ENCODE measurements at regions not wholly inside any gene's neighbourhood (a gene's known extent, or its start where the extent isn't known, plus 50 kb on each side); places are given as distances from the start of the nearest gene placed in this dataset.

DNA sequence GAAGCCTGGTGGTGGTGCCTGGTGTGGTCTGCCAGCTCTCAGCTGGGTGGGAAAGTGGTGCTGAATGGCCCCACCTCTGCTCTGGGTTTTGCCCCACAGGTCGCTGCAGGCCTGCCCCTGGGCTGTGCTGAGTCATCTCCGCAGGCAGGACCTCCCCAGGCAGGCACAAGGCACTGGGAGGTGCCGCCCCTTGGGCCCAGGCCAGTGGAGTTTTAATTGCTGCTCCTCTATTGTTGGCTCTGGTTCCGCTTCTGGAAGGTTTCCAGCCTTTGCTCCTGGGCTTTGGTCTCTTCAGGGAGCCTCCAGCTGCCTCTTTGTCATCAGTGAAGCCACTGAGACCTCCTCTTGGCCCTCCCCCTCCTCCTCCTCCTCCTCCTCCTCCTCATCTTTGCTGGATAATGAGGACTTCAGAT lies 180.3 kb upstream of the GRB10 start:
- TF ChIP-seq, protein P1, sequence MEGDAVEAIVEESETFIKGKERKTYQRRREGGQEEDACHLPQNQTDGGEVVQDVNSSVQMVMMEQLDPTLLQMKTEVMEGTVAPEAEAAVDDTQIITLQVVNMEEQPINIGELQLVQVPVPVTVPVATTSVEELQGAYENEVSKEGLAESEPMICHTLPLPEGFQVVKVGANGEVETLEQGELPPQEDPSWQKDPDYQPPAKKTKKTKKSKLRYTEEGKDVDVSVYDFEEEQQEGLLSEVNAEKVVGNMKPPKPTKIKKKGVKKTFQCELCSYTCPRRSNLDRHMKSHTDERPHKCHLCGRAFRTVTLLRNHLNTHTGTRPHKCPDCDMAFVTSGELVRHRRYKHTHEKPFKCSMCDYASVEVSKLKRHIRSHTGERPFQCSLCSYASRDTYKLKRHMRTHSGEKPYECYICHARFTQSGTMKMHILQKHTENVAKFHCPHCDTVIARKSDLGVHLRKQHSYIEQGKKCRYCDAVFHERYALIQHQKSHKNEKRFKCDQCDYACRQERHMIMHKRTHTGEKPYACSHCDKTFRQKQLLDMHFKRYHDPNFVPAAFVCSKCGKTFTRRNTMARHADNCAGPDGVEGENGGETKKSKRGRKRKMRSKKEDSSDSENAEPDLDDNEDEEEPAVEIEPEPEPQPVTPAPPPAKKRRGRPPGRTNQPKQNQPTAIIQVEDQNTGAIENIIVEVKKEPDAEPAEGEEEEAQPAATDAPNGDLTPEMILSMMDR (conservative IDR thresholded peaks at IDR 0.05), result no peak

More for the DNA sequence above, 180.3 kb upstream of the GRB10 start:
- H3K14ac ChIP-seq (ENCODE audit: insufficient read depth, low read length), result no peak overlapping the region
- H2BK20ac ChIP-seq (ENCODE audit: low read depth, low read length, poor library complexity, severe bottlenecking), result no peak overlapping the region
- no peak overlapping the region for H2AK5ac ChIP-seq (ENCODE audit: insufficient read length, low read length)
- no peak overlapping the region for H3K23ac ChIP-seq (ENCODE audit: insufficient read length, low read depth, low read length)
- no peak overlapping the region for H3K4me3 Mint-ChIP-seq
- no peaks in the 10 kb centered on the region for H3K79me2 ChIP-seq (ENCODE audit: insufficient read depth, low read length)
- no peak overlapping the region for H3K9ac ChIP-seq (ENCODE audit: extremely low read depth, insufficient read length, low read length)
- WGBS (ENCODE audit: extremely low coverage, insufficient read length, low lambda C conversion rate), result no CpG with 5 or more reads among the region's 4 CpGs
- H4K5ac ChIP-seq (ENCODE audit: insufficient read length, low read depth, low read length), result no peak overlapping the region
- H3K36me3 Mint-ChIP-seq (ENCODE audit: insufficient read depth in 1 of 3, low read depth in 3 of 3), result peaks cover 24 to 37% (median 29%) of the 10 kb centered on the region in 3 experiments
- H3K27ac Mint-ChIP-seq, result no peak overlapping the region
- no peak overlapping the region for H2AFZ ChIP-seq (ENCODE audit: low read length)
- H3K4ac ChIP-seq (ENCODE audit: low read depth, low read length), result no peak overlapping the region
- no peak overlapping the region for H3K18ac ChIP-seq (ENCODE audit: insufficient read length, low read depth, low read length)
- no peak overlapping the region for H2BK120ac ChIP-seq (ENCODE audit: low read depth, low read length, poor library complexity, severe bottlenecking)
- H3K4me1 Mint-ChIP-seq, result peaks cover 11 to 13% of the 10 kb centered on the region in 2 experiments
- H3K23me2 ChIP-seq (ENCODE audit: insufficient read length, low read depth, low read length, poor library complexity, severe bottlenecking), result no peaks in the 10 kb centered on the region
- H2BK12ac ChIP-seq (ENCODE audit: insufficient read length, low read depth, low read length), result no peak overlapping the region
- no peak overlapping the region for H2BK15ac ChIP-seq (ENCODE audit: low read depth, low read length)
- peaks cover 19% of the 10 kb centered on the region; the same call in 1 of the 2 replicates for H3K27me3 ChIP-seq (ENCODE audit: insufficient read depth, low read length)
- no peaks in the 10 kb centered on the region for H3K4me1 ChIP-seq (ENCODE audit: insufficient read depth, low read length)
- H3K27ac ChIP-seq (ENCODE audit: insufficient read length, low read depth, low read length), result no peak overlapping the region
- no peak overlapping the region for H3T11ph ChIP-seq (ENCODE audit: low read length)
- no peak overlapping the region for H4K8ac ChIP-seq (replicated peaks; ENCODE audit: insufficient read length, low read depth, low read length)
- no peak overlapping the region for H3K4me2 ChIP-seq (ENCODE audit: insufficient read depth, insufficient read length, low read length)
- H3K79me1 ChIP-seq (ENCODE audit: insufficient read depth, low read depth, low read length, poor library complexity, severe bottlenecking), result no peaks in the 10 kb centered on the region
- no peak overlapping the region for H4K91ac ChIP-seq (ENCODE audit: insufficient read length, low read depth, low read length)
- no peak overlapping the region for H3K56ac ChIP-seq (ENCODE audit: insufficient read length, low read depth, low read length)
- peaks cover 36% of the 10 kb centered on the region for H3K27me3 Mint-ChIP-seq (ENCODE audit: low read depth)
- no peaks in the 10 kb centered on the region for H4K20me1 ChIP-seq (ENCODE audit: control insufficient read depth, insufficient read depth, insufficient read length)
- H2BK5ac ChIP-seq (ENCODE audit: insufficient read length, low read length), result no peak overlapping the region
- peaks cover 9% of the 10 kb centered on the region for H3K9me3 ChIP-seq (ENCODE audit: control insufficient read depth, low read depth, low read length)
- peak; percentile 55 for DNase-seq
- H3K9me3 Mint-ChIP-seq, result peaks cover 27 to 31% of the 10 kb centered on the region in 2 experiments

All from H9 (cell line).